HuH-7 (cell line): ENCODE measurements at regions not wholly inside any gene's neighbourhood (a gene's known extent, or its start where the extent isn't known, plus 50 kb on each side); places are given as distances from the start of the nearest gene placed in this dataset.

Source experiments
- DNase-seq: peaks from one replicate; pipeline ENCODE4 v3.0.0; 2011; ENCODE audit warnings: low spot score

- DNase-seq, result no peak
Measured at GRCh38 chr12:67909681-67910080, 79.6 kb upstream of the IFNG-AS1 start.

GRCh38 chr12:67910360-67911274, 78.6 kb upstream of the IFNG-AS1 start:
- no peak for DNase-seq

- no peak for DNase-seq
Measured at GRCh38 chr12:67911275-67911600, 78.0 kb upstream of the IFNG-AS1 start.

- DNase-seq, result no peak
Measured at GRCh38 chr12:67911789-67912188, 77.5 kb upstream of the IFNG-AS1 start.

- DNase-seq, result no peak
Measured at GRCh38 chr12:67915335-67915851, 73.9 kb upstream of the IFNG-AS1 start.

GRCh38 chr12:67916266-67916970, 72.8 kb upstream of the IFNG-AS1 start:
- DNase-seq, result no peak

GRCh38 chr12:67917811-67918210, 71.4 kb upstream of the IFNG-AS1 start:
- no peak for DNase-seq

- DNase-seq, result no peak
Measured at GRCh38 chr12:67918441-67918840, 70.8 kb upstream of the IFNG-AS1 start.

GRCh38 chr12:67919406-67919805, 69.8 kb upstream of the IFNG-AS1 start:
- no peak for DNase-seq

- no peak for DNase-seq
Measured at GRCh38 chr12:67920413-67920812, 68.8 kb upstream of the IFNG-AS1 start.

GRCh38 chr12:67921286-67921685, 68.0 kb upstream of the IFNG-AS1 start:
- no peak for DNase-seq

- DNase-seq, result no peak
Measured at GRCh38 chr12:67922245-67922644, 67.0 kb upstream of the IFNG-AS1 start.

GRCh38 chr12:67925077-67925476, 64.2 kb upstream of the IFNG-AS1 start:
- DNase-seq, result no peak

GRCh38 chr12:67925552-67925951, 63.7 kb upstream of the IFNG-AS1 start:
- DNase-seq, result no peak

- DNase-seq, result no peak
Measured at GRCh38 chr12:67926063-67926462, 63.2 kb upstream of the IFNG-AS1 start.

- no peak for DNase-seq
Measured at GRCh38 chr12:67927324-67927723, 61.9 kb upstream of the IFNG-AS1 start.

GRCh38 chr12:67927815-67928214, 61.4 kb upstream of the IFNG-AS1 start:
- no peak for DNase-seq

- DNase-seq, result no peak
Measured at GRCh38 chr12:67928621-67929383, 60.4 kb upstream of the IFNG-AS1 start.

GRCh38 chr12:67929384-67929772, 59.9 kb upstream of the IFNG-AS1 start:
- DNase-seq, result no peak

- DNase-seq, result no peak
Measured at GRCh38 chr12:67937822-67938221, 51.4 kb upstream of the IFNG-AS1 start.
